ENCODE measurements at regions not wholly inside any gene's neighbourhood (a gene's known extent, or its start where the extent isn't known, plus 50 kb on each side); places are given as distances from the start of the nearest gene placed in this dataset.

- Histone ChIP-seq H3K27ac (ENCODE audit: extremely low read length, insufficient read depth, low read length) (no peak overlapping the region), H3K79me2 (ENCODE audit: insufficient read depth, low read length) (no peaks in the 10 kb centered on the region), H4K20me1 (ENCODE audit: insufficient read depth, low read length) (no peaks in the 10 kb centered on the region), H3K36me3 (replicated peaks in 1 of 2; ENCODE audit: control insufficient read depth in 1 of 2, insufficient read depth in 2 of 2, low read length in 2 of 2) (no peaks in the 10 kb centered on the region), H3K9me3 (ENCODE audit: low read length) (no peaks in the 10 kb centered on the region), H2AFZ (ENCODE audit: low read length) (no peak overlapping the region), H3K4me2 (ENCODE audit: low read depth, low read length) (no peak overlapping the region), H3K27me3 (ENCODE audit: control insufficient read depth in 1 of 2, insufficient read depth in 2 of 2, low read length in 2 of 2) (no peaks in the 10 kb centered on the region), H3K4me1 (ENCODE audit: insufficient read depth, low read length) (peaks cover 15% of the 10 kb centered on the region), H3K9ac (ENCODE audit: insufficient read depth, low read depth, low read length) (no peak overlapping the region), H3K4me3 (replicated peaks in 1 of 3; ENCODE audit: insufficient read depth in 1 of 3, low read depth in 2 of 3, low read length in 3 of 3) (no peak overlapping the region)
- intact Hi-C loops (cut with micrococcal nuclease; ENCODE audit: unreplicated experiment) (no loop called here), in situ Hi-C loops (cut with HindIII; ENCODE audit: extremely low pct_ligation_motif_present, low pct_unique_long_range_greater_than_20kb) (no loop called here)
- CTCF ChIA-PET (ENCODE audit: low intra/inter-chr PET ratio, low total read pairs), result no interaction called here
- no peak for DNase-seq (ENCODE audit: low spot score)
- POLR2A ChIA-PET, result no interaction called here
- ATAC-seq, result no peak
- TF ChIP-seq TBX3 (IDR thresholded peaks at IDR 0.05; ENCODE audit: borderline replicate concordance), result no peak
- no peak for TF ChIP-seq ZNF18 (CRISPR knock-in tag; IDR thresholded peaks at IDR 0.05; ENCODE audit: insufficient replicate concordance)
- no peak for TF ChIP-seq THRA (CRISPR knock-in tag; IDR thresholded peaks at IDR 0.05; ENCODE audit: borderline replicate concordance)
- no peak for TF ChIP-seq ZNF784 (CRISPR knock-in tag; IDR thresholded peaks at IDR 0.05; ENCODE audit: borderline replicate concordance)
- no peak for TF ChIP-seq KDM5B (CRISPR knock-in tag; IDR thresholded peaks at IDR 0.05; ENCODE audit: borderline replicate concordance)
- no peak for TF ChIP-seq ZBTB33 (CRISPR knock-in tag; IDR thresholded peaks at IDR 0.05)
- no peak for TF ChIP-seq GPBP1L1 (CRISPR knock-in tag; IDR thresholded peaks at IDR 0.05)
- TF ChIP-seq ZNF513 (CRISPR knock-in tag; conservative IDR thresholded peaks at IDR 0.05), result no peak
- no peak for TF ChIP-seq SNAI1 (CRISPR knock-in tag; IDR thresholded peaks at IDR 0.05; ENCODE audit: borderline replicate concordance)
- TF ChIP-seq SNAPC5 (CRISPR knock-in tag; IDR thresholded peaks at IDR 0.05; ENCODE audit: borderline replicate concordance), result no peak
- no peak for TF ChIP-seq ZKSCAN8 (CRISPR knock-in tag; IDR thresholded peaks at IDR 0.05; ENCODE audit: borderline replicate concordance)
- WGBS (ENCODE audit: low lambda C conversion rate), result 86% methylated on average over 3 of the region's 3 CpGs
- BruUV-seq (replicated peaks), result no TSS peak
- no peak for FAIRE-seq
Observed at GRCh38 chr4:56099378-56099786, 150.6 kb downstream of the CEP135 start.

Measured in HepG2 (cell line).